ENCODE measurements at regions not wholly inside any gene's neighbourhood (a gene's known extent, or its start where the extent isn't known, plus 50 kb on each side); places are given as distances from the start of the nearest gene placed in this dataset.

GRCh38 chr14:35456261-35456660 is 51.7 kb upstream of the NFKBIA start:
- H3K4me1 Mint-ChIP-seq = no peaks in the 10 kb centered on the region
- Histone ChIP-seq H3K27ac (ENCODE audit: low read length) (no peak overlapping the region), H3K4me3 (ENCODE audit: control insufficient read depth in 1 of 2, extremely low read depth in 1 of 2, low read length in 1 of 2) (no peak overlapping the region), H3K4me1 (ENCODE audit: control insufficient read depth in 1 of 2, extremely low read depth in 1 of 2, insufficient read depth in 2 of 2, low read length in 2 of 2) (no peaks in the 10 kb centered on the region), H3K27me3 (replicated peaks in 1 of 2; ENCODE audit: control insufficient read depth in 2 of 2, extremely low read depth in 1 of 2, insufficient read depth in 2 of 2, low read length in 1 of 2) (peaks cover 0 to 7% of the 10 kb centered on the region in 2 experiments), H3K9me3 (no peaks in the 10 kb centered on the region), H3K36me3 (ENCODE audit: control insufficient read depth in 2 of 2, extremely low read depth in 1 of 2, insufficient read depth in 1 of 2, low read length in 1 of 2) (no peaks in the 10 kb centered on the region)
- H3K27ac Mint-ChIP-seq = no peak overlapping the region
- no peak for ATAC-seq (replicated peaks in 1 of 4)
- peaks cover 0 to 21% of the 10 kb centered on the region in 2 donors for H3K27me3 Mint-ChIP-seq
- no CpG with 5 or more reads among the region's 1 CpG for WGBS (ENCODE audit: insufficient coverage)
- CTCF ChIA-PET = no interaction called here
- no peak for DNase-seq
- H3K4me3 Mint-ChIP-seq = no peak overlapping the region
- peaks cover 12 to 19% (median 17%) of the 10 kb centered on the region in 3 donors for H3K9me3 Mint-ChIP-seq
- H3K36me3 Mint-ChIP-seq = peaks cover 6% of the 10 kb centered on the region
- POLR2A ChIA-PET = no interaction called here

GRCh38 chr14:35458442-35458841 is 53.9 kb upstream of the NFKBIA start:
- Mint-ChIP-seq H3K27ac (no peak overlapping the region), H3K4me3 (no peak overlapping the region), H3K4me1 (no peaks in the 10 kb centered on the region), H3K27me3 (peaks cover 0 to 21% of the 10 kb centered on the region in 2 donors), H3K9me3 (peaks cover 12 to 19% (median 17%) of the 10 kb centered on the region in 3 donors), H3K36me3 (peaks cover 6% of the 10 kb centered on the region)
- DNase-seq (no peak), ATAC-seq (replicated peaks in 1 of 4) (no peak)
- no peak overlapping the region for H3K4me3 ChIP-seq (ENCODE audit: control insufficient read depth in 1 of 2, extremely low read depth in 1 of 2, low read length in 1 of 2)
- 93% methylated on average over 1 of the region's 1 CpG for WGBS (ENCODE audit: insufficient coverage)
- H3K36me3 ChIP-seq (ENCODE audit: control insufficient read depth in 2 of 2, extremely low read depth in 1 of 2, insufficient read depth in 1 of 2, low read length in 1 of 2) = no peaks in the 10 kb centered on the region
- POLR2A ChIA-PET = no interaction called here
- H3K27ac ChIP-seq (ENCODE audit: low read length) = no peak overlapping the region
- H3K27me3 ChIP-seq (replicated peaks in 1 of 2; ENCODE audit: control insufficient read depth in 2 of 2, extremely low read depth in 1 of 2, insufficient read depth in 2 of 2, low read length in 1 of 2) = peaks cover 0 to 11% of the 10 kb centered on the region in 2 experiments
- CTCF ChIA-PET = no interaction called here
- no peaks in the 10 kb centered on the region for H3K4me1 ChIP-seq (ENCODE audit: control insufficient read depth in 1 of 2, extremely low read depth in 1 of 2, insufficient read depth in 2 of 2, low read length in 2 of 2)
- no peaks in the 10 kb centered on the region for H3K9me3 ChIP-seq

- POLR2A ChIA-PET = interaction anchor here in 1 of 2 donors (0.5 kb wide), 1 partner anchor 84 kb away, joined by 7 read pairs; no protein-coding TSS in a partner anchor
- CTCF ChIA-PET = no interaction called here
- Histone ChIP-seq H3K9me3 (no peaks in the 10 kb centered on the region), H3K4me3 (ENCODE audit: control insufficient read depth in 1 of 2, extremely low read depth in 1 of 2, low read length in 1 of 2) (no peak overlapping the region), H3K4me1 (ENCODE audit: control insufficient read depth in 1 of 2, extremely low read depth in 1 of 2, insufficient read depth in 2 of 2, low read length in 2 of 2) (no peaks in the 10 kb centered on the region), H3K36me3 (ENCODE audit: control insufficient read depth in 2 of 2, extremely low read depth in 1 of 2, insufficient read depth in 1 of 2, low read length in 1 of 2) (no peaks in the 10 kb centered on the region), H3K27me3 (replicated peaks in 1 of 2; ENCODE audit: control insufficient read depth in 2 of 2, extremely low read depth in 1 of 2, insufficient read depth in 2 of 2, low read length in 1 of 2) (peaks cover 0 to 11% of the 10 kb centered on the region in 2 experiments), H3K27ac (ENCODE audit: low read length) (no peak overlapping the region)
- ATAC-seq (replicated peaks in 1 of 4) (no peak), DNase-seq (no peak)
- Mint-ChIP-seq H3K4me1 (no peaks in the 10 kb centered on the region), H3K9me3 (peaks cover 12 to 19% (median 17%) of the 10 kb centered on the region in 3 donors), H3K4me3 (no peak overlapping the region), H3K36me3 (peaks cover 6% of the 10 kb centered on the region), H3K27me3 (peaks cover 3 to 21% of the 10 kb centered on the region in 2 donors), H3K27ac (no peak overlapping the region)
- no CpG with 5 or more reads among the region's 3 CpGs for WGBS (ENCODE audit: insufficient coverage)
Observed at GRCh38 chr14:35459776-35460175, 55.2 kb upstream of the NFKBIA start.

GRCh38 chr14:35470755-35471154 is 63.2 kb upstream of the INSM2 start:
- Histone ChIP-seq H3K36me3 (ENCODE audit: control insufficient read depth in 2 of 2, extremely low read depth in 1 of 2, insufficient read depth in 1 of 2, low read length in 1 of 2) (no peaks in the 10 kb centered on the region), H3K27me3 (replicated peaks in 1 of 2; ENCODE audit: control insufficient read depth in 2 of 2, extremely low read depth in 1 of 2, insufficient read depth in 2 of 2, low read length in 1 of 2) (peaks cover 2 to 7% of the 10 kb centered on the region in 2 experiments), H3K9me3 (no peaks in the 10 kb centered on the region), H3K27ac (ENCODE audit: low read length) (no peak overlapping the region), H3K4me3 (ENCODE audit: control insufficient read depth in 1 of 2, extremely low read depth in 1 of 2, low read length in 1 of 2) (no peak overlapping the region), H3K4me1 (ENCODE audit: control insufficient read depth in 1 of 2, extremely low read depth in 1 of 2, insufficient read depth in 2 of 2, low read length in 2 of 2) (no peaks in the 10 kb centered on the region)
- Mint-ChIP-seq H3K27ac (no peak overlapping the region), H3K4me3 (no peak overlapping the region), H3K36me3 (peaks cover 5% of the 10 kb centered on the region), H3K9me3 (no peaks in the 10 kb centered on the region), H3K4me1 (no peaks in the 10 kb centered on the region), H3K27me3 (peaks cover 26 to 46% of the 10 kb centered on the region in 2 donors)
- ChIA-PET POLR2A (interaction anchor here in 1 of 2 donors (0.5 kb wide), 1 partner anchor 860 kb away, joined by 8 read pairs; no protein-coding TSS in a partner anchor), CTCF (interaction anchor here in 1 of 2 donors (0.5 kb wide), 1 partner anchor 306 kb away, joined by 5 read pairs; no protein-coding TSS in a partner anchor)
- ATAC-seq (replicated peaks in 1 of 4) (no peak), DNase-seq (no peak)
- no CpG with 5 or more reads among the region's 3 CpGs for WGBS (ENCODE audit: insufficient coverage)

- Mint-ChIP-seq H3K4me1 (no peaks in the 10 kb centered on the region), H3K4me3 (no peak overlapping the region), H3K9me3 (no peaks in the 10 kb centered on the region), H3K27ac (no peak overlapping the region), H3K27me3 (peaks cover 26 to 44% of the 10 kb centered on the region in 2 donors), H3K36me3 (no peaks in the 10 kb centered on the region)
- CTCF ChIA-PET = no interaction called here
- ATAC-seq (replicated peaks in 1 of 4) (no peak), DNase-seq (no peak)
- no peaks in the 10 kb centered on the region for H3K4me1 ChIP-seq (ENCODE audit: control insufficient read depth in 1 of 2, extremely low read depth in 1 of 2, insufficient read depth in 2 of 2, low read length in 2 of 2)
- H3K9me3 ChIP-seq = no peaks in the 10 kb centered on the region
- H3K4me3 ChIP-seq (ENCODE audit: control insufficient read depth in 1 of 2, extremely low read depth in 1 of 2, low read length in 1 of 2) = no peak overlapping the region
- peaks cover 2 to 4% of the 10 kb centered on the region in 2 experiments for H3K27me3 ChIP-seq (replicated peaks in 1 of 2; ENCODE audit: control insufficient read depth in 2 of 2, extremely low read depth in 1 of 2, insufficient read depth in 2 of 2, low read length in 1 of 2)
- no peak overlapping the region for H3K27ac ChIP-seq (ENCODE audit: low read length)
- POLR2A ChIA-PET = no interaction called here
- H3K36me3 ChIP-seq (ENCODE audit: control insufficient read depth in 2 of 2, extremely low read depth in 1 of 2, insufficient read depth in 1 of 2, low read length in 1 of 2) = no peaks in the 10 kb centered on the region
- WGBS (ENCODE audit: insufficient coverage) = 80% methylated on average over 1 of the region's 3 CpGs
Observed at GRCh38 chr14:35471803-35472202, 62.2 kb upstream of the INSM2 start.

GRCh38 chr14:35474323-35474722 is 59.6 kb upstream of the INSM2 start:
- no peaks in the 10 kb centered on the region for H3K36me3 ChIP-seq (ENCODE audit: control insufficient read depth in 2 of 2, extremely low read depth in 1 of 2, insufficient read depth in 1 of 2, low read length in 1 of 2)
- H3K27me3 Mint-ChIP-seq = peaks cover 24 to 44% of the 10 kb centered on the region in 2 donors
- no CpG with 5 or more reads among the region's 1 CpG for WGBS (ENCODE audit: insufficient coverage)
- H3K36me3 Mint-ChIP-seq = no peaks in the 10 kb centered on the region
- no peaks in the 10 kb centered on the region for H3K9me3 ChIP-seq
- no peak overlapping the region for H3K27ac ChIP-seq (ENCODE audit: low read length)
- H3K4me3 Mint-ChIP-seq = no peak overlapping the region
- ChIA-PET POLR2A (no interaction called here), CTCF (no interaction called here)
- H3K4me1 ChIP-seq (ENCODE audit: control insufficient read depth in 1 of 2, extremely low read depth in 1 of 2, insufficient read depth in 2 of 2, low read length in 2 of 2) = no peaks in the 10 kb centered on the region
- no peak for DNase-seq
- no peak overlapping the region for H3K4me3 ChIP-seq (ENCODE audit: control insufficient read depth in 1 of 2, extremely low read depth in 1 of 2, low read length in 1 of 2)
- H3K9me3 Mint-ChIP-seq = no peaks in the 10 kb centered on the region
- H3K27me3 ChIP-seq (replicated peaks in 1 of 2; ENCODE audit: control insufficient read depth in 2 of 2, extremely low read depth in 1 of 2, insufficient read depth in 2 of 2, low read length in 1 of 2) = peaks cover 2 to 4% of the 10 kb centered on the region in 2 experiments
- H3K4me1 Mint-ChIP-seq = no peaks in the 10 kb centered on the region
- ATAC-seq (replicated peaks in 1 of 4) = no peak
- no peak overlapping the region for H3K27ac Mint-ChIP-seq
